NCI-H526 treated with DMSO at 0.1 percent for 48 hours (cell line): ENCODE measurements at regions not wholly inside any gene's neighbourhood (a gene's known extent, or its start where the extent isn't known, plus 50 kb on each side); places are given as distances from the start of the nearest gene placed in this dataset.
"Not testable (repeated sequence)": the region's sequence is repeated elsewhere in the genome, so short reads cannot be mapped to it uniquely, and the experiment has no call there.

Experiments
- DNase-seq: peaks from one replicate; lab custom pipeline; 2025; lab: John Stamatoyannopoulos, UW

GRCh38 chr4:32855622-32856021 lies 2135.5 kb downstream of the PCDH7 start:
- no peak for DNase-seq

DNA sequence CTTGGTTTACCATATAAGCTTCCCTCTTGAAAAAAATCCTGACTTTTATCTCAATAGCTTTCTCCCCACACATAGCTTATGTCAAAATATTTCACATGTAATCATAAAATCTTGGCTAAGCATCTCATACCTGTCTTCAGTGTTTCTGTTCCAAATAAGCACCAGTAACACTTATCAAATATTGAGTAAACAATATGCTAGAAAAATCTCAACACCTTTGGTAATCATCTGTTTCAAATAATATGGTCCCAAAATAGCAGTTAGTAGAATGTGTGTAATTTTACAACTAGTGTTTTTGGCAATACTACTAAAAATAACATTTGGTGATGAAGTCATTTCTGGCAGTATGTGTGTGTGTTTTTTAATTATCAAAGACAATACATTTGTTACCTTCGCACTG lies 2138.2 kb downstream of the PCDH7 start:
- DNase-seq = no peak

DNA sequence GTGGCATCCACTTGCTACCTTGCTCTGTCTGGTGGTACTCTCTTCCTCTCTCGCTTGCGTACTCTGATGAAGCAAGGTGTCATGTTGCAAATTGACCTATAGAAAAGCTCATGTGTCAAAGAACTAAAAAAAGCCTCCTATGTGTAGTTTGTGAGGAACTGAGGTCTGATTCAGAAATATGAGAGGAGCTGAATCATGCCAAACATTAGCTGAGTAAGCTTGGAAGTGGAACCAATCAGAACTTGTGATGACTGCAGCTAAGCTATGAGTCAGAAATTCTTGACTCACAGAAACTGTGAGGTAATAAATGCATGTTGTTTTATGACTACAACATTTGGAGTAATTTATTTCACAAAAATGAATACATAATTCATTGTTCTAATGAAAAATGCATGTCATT lies 2138.8 kb downstream of the PCDH7 start:
- DNase-seq = no peak

DNA sequence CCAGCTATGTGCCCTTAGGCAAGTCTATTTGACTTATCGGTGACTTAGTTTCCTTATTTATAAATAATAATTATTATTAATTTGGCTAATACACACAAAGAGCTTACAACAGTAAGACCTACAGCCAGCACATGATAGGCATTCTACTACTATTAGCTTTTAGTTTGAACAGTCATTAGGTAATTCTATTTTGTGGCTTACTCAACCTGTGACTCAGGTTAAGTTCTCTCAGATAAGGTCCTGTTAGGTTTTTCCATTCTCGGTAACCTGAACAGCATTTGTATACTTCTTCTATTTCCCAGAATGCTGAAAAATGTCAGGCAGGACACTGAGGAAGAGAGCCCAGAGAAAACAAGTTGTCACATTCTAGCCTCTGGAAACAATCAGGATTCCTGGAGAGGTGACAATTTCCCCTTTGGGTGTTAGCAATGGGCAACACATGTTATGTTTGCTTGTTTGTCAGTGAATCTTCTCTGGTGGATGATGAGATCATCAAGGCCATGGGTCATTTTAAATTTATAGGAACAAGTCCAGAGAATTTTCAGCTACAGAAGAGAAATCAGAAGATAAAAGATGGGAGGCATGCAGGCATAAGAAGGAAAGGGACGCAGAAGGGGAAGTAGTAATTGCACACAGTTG lies 2144.7 kb downstream of the PCDH7 start:
- DNase-seq = no peak

DNA sequence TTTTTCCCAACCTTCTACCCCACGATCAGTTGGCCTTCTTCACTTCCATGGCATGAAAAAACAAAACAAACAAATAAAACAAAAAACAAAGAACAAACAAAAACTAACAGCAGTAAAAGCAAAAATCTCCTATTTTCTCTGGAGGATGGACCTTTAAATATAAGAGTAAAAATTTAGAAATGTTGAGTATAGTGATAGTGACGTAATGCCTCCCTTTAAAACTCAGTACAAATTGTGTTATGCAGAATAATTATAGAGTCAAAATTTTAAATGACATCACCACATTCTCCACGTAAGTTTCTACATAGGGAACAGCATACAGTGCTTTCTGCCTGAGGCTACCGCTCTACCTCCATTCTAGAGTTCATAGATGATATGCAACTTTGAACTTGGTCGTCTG lies 2156.4 kb downstream of the PCDH7 start:
- DNase-seq = no peak

DNA sequence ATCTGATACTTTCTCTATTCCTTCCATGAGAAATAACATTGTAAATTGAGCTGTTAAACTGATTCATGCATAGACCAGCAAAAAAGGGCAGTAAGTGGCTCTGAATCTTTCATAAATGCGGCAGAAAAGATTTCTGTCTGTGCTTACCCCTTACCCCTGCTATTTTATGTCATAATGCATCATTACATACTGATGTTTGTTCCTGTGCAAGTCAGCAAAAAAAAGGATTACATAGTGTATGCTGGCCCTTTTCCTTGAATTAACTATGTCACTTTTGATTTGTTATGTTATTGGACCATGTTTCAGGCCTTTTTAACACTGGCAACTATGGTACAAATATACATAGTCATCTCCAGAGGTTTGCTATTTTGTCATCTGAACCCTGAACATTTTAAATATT lies 2159.7 kb downstream of the PCDH7 start:
- no peak for DNase-seq

DNA sequence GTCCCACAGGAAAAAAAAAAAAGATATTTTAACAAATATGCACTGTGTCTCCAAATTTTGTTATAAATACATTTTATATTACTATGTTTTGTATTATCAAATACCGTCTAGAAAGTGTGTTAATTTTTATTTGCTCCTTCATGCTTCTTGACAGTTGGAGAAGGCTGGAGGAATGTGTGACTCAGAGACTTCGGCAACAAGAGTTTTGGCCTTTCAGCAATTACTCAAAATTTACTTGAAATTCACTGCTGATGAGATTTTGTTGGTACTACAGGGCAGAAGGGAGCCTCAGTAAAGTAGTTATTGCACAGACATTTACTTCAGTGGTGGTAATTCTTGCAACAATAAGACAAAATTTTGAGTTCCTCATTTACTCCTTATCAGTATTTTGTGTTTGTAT lies 2164.0 kb downstream of the PCDH7 start:
- DNase-seq = no peak

DNA sequence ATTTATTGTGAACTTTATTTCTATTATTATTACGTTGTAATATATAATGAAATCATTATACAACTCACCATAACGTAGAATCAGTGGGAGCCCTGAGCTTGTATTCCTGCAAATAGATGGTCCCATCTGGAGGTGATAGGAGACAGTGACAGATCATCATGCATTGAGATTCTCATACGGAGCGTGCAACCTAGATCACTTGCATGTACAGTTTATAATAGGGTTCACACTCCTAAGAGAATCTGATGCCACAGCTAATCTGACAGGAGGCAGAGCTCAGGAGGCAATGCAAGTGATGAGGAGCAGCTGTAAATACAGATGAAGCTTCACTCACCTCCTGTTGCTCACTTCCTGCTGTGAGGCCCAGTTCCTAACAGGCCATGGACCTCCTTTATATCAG lies 2170.2 kb downstream of the PCDH7 start:
- no peak for DNase-seq

DNA sequence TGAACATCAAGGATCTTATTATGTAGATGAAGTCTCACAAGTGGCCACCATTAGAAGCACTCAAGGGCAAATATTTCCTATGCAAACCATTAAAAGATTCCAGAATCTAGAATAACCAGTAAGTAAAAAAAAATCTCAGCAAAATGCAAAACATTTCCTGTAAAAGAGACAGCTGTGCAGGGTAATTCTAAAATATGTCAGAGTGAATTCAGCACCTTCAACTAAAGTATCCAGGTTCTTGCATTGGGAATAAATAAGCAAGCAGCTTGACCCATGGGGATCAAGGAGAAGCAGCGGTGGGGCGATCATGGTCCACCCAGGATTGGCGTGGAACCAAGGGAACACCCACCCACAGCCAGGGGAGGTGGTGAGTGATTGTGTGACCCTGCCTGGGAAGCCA lies 2188.9 kb downstream of the PCDH7 start:
- no peak for DNase-seq

DNA sequence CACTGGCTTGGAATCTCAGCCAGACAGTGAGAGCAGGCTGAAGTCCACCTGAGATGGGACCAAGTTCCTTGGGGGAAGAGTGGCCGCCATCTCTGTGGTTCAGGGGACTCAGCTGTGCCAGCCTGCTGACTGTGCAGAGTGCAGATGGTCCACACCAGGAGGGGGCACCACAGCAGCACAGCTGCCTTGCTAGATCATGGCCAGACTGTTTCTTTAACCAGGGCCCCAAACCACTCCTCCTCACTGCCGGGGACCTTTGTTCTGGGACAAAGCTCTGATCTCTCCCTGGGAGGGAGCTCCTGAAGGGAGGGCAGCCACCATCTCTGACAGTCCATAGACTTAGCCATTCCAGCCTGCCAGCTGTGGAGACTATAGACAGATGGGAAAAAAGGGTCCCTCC lies 2189.6 kb downstream of the PCDH7 start:
- no peak for DNase-seq

DNA sequence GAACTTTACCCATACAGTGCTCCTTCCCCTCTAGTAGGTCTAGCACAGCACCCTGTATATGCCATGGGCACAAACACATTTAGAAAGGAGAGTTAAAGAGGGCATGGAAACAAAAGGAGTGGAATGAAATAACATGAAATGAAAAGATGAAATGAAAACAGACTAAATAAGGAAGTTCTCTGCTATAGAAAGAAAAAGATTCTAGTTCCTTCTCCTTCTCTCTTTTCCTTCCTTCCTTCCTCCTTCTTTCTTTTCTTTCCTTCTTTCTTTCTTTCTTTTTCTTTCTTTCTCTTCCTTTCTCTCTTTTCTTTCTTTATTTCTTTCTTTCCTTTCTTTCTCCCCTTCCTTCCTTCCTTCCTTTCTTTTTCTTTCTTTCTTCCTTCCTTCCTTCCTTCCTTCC lies 2197.4 kb downstream of the PCDH7 start:
- DNase-seq = no peak

- DNase-seq = no peak
These were observed 2209.9 kb downstream of the PCDH7 start for GRCh38 chr4:32929796-32930699.

- no peak for DNase-seq
These were observed 2210.5 kb downstream of the PCDH7 start for GRCh38 chr4:32930700-32931099.

GRCh38 chr4:32931475-32931874 lies 2211.3 kb downstream of the PCDH7 start:
- no peak for DNase-seq

DNA sequence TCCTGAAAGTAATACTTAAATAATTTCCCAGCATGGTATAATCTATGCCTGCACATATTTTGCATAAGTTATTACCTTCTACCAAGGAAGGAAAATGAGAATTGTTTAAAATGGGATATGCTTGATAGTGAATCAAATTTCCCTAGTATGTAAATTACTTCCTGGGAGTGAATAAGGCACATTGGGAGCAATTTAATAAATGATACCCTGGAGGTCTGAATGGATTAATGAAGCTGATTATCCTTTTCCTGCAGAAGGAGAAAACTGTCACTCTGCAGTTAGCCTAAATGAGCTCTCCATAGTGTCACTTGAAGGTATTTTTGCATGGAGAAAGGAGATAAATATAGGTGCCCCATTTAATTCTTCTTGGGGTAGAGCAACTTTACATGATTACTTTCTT lies 2212.0 kb downstream of the PCDH7 start:
- DNase-seq = no peak

DNA sequence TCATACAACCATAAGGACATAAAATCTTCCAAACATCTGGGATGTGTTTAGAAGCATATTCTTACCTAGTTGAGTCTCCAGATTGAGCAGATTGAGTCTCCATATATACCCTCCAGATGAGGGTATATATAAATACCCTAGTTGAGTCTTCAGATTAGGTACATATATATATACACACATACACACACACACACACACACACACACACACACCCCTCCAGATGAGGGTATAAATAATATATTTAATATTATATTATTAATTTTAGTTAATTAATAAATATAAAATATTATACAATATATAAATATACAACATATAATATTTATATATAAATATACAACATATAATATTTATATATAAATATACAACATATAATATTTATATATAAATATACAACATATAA lies 2219.1 kb downstream of the PCDH7 start:
- not testable (repeated sequence) for DNase-seq

- DNase-seq = no peak
These were observed 2230.7 kb downstream of the PCDH7 start for GRCh38 chr4:32950866-32951265.

DNA sequence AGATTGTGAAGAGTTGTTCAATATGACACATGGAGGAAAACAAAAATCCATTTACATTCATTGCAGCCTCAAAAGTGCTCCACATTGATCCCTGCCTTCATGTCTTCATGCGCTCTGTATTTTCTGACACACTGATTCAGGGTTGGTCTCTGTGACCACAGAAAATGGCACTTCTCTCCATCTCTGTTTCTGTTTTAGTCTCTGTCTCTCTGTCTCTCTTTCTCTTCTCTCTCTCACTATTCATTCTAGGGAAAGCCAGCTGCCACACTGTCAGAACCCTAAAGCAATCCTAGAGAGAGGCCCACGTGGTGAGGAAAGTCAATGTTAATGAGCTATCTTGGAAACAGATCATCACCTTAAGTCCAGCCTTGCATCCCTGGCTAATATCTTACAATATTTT lies 2238.4 kb downstream of the PCDH7 start:
- no peak for DNase-seq

GRCh38 chr4:32962100-32962499 lies 2241.9 kb downstream of the PCDH7 start:
- DNase-seq = no peak

GRCh38 chr4:32985256-32985655 lies 2265.1 kb downstream of the PCDH7 start:
- no peak for DNase-seq

- DNase-seq = no peak
These were observed 2266.1 kb downstream of the PCDH7 start for GRCh38 chr4:32986236-32986635.

DNA sequence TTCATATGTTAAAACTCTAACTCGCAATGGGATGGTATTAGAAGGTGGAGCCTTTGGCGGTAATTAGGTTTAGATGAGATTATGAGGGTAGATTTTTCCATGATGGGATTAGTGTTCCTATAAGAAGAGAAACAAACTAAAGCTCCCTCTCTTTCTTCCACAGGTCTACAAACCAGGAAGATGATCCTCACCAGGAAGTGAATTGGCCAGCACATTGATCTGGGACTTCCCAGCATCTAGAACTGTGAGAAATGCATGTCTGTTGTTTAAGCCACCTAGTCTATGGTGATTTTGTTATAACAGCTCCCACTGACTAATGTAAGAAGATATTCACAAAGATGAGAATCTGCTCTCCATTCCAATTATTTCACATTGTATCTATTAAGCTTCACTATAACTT lies 2266.9 kb downstream of the PCDH7 start:
- DNase-seq = no peak

- DNase-seq = no peak
These were observed 2268.1 kb downstream of the PCDH7 start for GRCh38 chr4:32988165-32988811.
